ENCODE measurements at regions not wholly inside any gene's neighbourhood (a gene's known extent, or its start where the extent isn't known, plus 50 kb on each side); places are given as distances from the start of the nearest gene placed in this dataset.

GRCh38 chr22:26097840-26098239, 71.4 kb upstream of the SEZ6L start (continued):
- no peak for TF ChIP-seq CHD7 (IDR thresholded peaks at IDR 0.05; ENCODE audit: insufficient replicate concordance, low read length)
- TF ChIP-seq SUZ12 (IDR thresholded peaks at IDR 0.05; ENCODE audit: low read length), result no peak
- TF ChIP-seq SIX5 (IDR thresholded peaks at IDR 0.05; ENCODE audit: low read depth, low read length), result no peak
- no peak for TF ChIP-seq BRCA1 (IDR thresholded peaks at IDR 0.05; ENCODE audit: low read depth, low read length)
- TF ChIP-seq JUND (IDR thresholded peaks at IDR 0.05; ENCODE audit: low read length), result no peak
- no peak for TF ChIP-seq TEAD4 (IDR thresholded peaks at IDR 0.05; ENCODE audit: low read depth, low read length)
- no peak for TF ChIP-seq TBP (IDR thresholded peaks at IDR 0.05; ENCODE audit: low read depth, low read length)
- no peak for TF ChIP-seq CREB1 (IDR thresholded peaks at IDR 0.05)
- TF ChIP-seq RBBP5 (IDR thresholded peaks at IDR 0.05; ENCODE audit: borderline replicate concordance, low read depth, low read length), result no peak
- no peak for TF ChIP-seq ATF2 (IDR thresholded peaks at IDR 0.05; ENCODE audit: low read length)
- TF ChIP-seq HDAC2 (IDR thresholded peaks at IDR 0.05; ENCODE audit: borderline replicate concordance in 1 of 2, low read depth in 2 of 2, low read length in 2 of 2), result no peak
